ENCODE measurements at regions not wholly inside any gene's neighbourhood (a gene's known extent, or its start where the extent isn't known, plus 50 kb on each side); places are given as distances from the start of the nearest gene placed in this dataset.

DNA sequence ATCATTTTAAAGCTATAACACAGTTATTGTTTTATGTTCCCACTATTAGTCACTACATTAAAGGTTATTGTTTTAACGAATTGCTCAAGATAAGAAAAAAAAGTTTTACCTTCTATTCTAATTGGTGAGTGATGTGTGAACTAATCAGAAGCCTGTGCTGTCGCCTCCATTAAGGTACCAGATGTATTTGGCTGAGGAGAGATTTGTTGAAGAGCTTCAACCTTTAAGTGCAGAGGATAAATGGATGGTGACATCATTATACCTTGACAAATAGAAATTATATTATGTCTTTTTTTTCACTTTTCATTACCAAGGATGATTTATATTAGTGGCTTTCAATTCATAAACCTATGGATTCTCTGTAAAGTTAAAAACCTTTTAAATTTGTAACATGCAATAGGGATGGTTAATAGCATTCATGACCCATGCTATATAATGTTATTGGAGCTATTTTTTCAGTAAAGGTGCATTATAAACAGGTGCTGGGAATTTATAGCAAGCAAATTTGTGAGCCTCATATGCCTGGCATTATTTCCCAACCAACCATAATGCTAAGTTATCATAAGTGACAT lies 97.0 kb upstream of the NPVF start:
- Histone ChIP-seq H3K9me3 (replicated peaks in 1 of 3) (no peaks in the 10 kb centered on the region), H3K4me1 (replicated peaks in 1 of 2) (peaks cover 6 to 7% of the 10 kb centered on the region in 2 donors), H3K36me3 (replicated peaks in 1 of 2) (no peaks in the 10 kb centered on the region), H3K4me3 (no peak overlapping the region), H3K27ac (no peak overlapping the region), H3K27me3 (no peaks in the 10 kb centered on the region)
- intact Hi-C loops (cut with DNase I), result no loop called here
- 67 to 76% (median 74%) methylated on average over 2 of the region's 2 CpGs for WGBS, 4 donors
- TF ChIP-seq, protein P1, sequence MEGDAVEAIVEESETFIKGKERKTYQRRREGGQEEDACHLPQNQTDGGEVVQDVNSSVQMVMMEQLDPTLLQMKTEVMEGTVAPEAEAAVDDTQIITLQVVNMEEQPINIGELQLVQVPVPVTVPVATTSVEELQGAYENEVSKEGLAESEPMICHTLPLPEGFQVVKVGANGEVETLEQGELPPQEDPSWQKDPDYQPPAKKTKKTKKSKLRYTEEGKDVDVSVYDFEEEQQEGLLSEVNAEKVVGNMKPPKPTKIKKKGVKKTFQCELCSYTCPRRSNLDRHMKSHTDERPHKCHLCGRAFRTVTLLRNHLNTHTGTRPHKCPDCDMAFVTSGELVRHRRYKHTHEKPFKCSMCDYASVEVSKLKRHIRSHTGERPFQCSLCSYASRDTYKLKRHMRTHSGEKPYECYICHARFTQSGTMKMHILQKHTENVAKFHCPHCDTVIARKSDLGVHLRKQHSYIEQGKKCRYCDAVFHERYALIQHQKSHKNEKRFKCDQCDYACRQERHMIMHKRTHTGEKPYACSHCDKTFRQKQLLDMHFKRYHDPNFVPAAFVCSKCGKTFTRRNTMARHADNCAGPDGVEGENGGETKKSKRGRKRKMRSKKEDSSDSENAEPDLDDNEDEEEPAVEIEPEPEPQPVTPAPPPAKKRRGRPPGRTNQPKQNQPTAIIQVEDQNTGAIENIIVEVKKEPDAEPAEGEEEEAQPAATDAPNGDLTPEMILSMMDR (IDR thresholded peaks at IDR 0.05), result no peak
- no peak for TF ChIP-seq POLR2A (IDR thresholded peaks at IDR 0.05)
- DNase-seq, result no peak

DNA sequence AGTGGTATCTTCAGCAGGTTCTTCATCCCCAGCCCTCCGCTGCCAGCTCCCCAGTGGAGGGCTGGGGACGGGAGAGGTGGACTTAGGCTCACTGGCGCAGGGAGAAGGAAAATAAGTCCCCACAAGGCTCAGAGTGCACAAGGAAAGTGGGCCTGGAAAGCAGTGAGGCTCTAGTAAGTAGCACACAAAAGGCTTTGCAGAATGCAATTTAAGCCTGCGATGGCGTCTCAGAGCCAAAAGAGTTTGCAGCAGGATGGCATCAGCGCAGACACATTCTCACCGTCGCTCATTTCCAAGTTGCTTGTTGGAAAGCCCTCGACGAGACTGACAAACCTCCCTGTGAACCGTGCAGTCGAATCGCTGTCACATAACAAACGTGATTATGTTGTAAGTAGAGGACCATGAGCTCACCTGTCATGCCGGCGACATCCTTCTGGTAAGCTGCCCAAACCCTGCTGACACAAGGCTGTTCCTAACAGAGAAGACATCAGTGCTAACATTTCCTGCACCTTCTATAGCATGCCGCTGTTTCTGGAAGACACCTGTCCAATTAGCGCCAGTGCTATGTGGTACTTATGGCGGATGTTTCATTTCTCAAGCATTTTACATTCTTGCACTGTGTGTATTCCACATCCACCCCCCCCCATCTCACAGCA lies 98.3 kb upstream of the NPVF start:
- Histone ChIP-seq H3K27me3 (no peaks in the 10 kb centered on the region), H3K9me3 (replicated peaks in 1 of 3) (no peaks in the 10 kb centered on the region), H3K4me1 (replicated peaks in 1 of 2) (peaks cover 0 to under 1% of the 10 kb centered on the region in 2 donors), H3K36me3 (replicated peaks in 1 of 2) (no peaks in the 10 kb centered on the region), H3K4me3 (no peak overlapping the region), H3K27ac (no peak overlapping the region)
- WGBS, 4 donors, result 89 to 97% (median 95%) methylated on average over 19 of the region's 19 CpGs
- intact Hi-C loops (cut with DNase I), result no loop called here
- TF ChIP-seq, protein P1 (IDR thresholded peaks at IDR 0.05), result no peak
- TF ChIP-seq POLR2A (IDR thresholded peaks at IDR 0.05), result no peak
- DNase-seq, result no peak

DNA sequence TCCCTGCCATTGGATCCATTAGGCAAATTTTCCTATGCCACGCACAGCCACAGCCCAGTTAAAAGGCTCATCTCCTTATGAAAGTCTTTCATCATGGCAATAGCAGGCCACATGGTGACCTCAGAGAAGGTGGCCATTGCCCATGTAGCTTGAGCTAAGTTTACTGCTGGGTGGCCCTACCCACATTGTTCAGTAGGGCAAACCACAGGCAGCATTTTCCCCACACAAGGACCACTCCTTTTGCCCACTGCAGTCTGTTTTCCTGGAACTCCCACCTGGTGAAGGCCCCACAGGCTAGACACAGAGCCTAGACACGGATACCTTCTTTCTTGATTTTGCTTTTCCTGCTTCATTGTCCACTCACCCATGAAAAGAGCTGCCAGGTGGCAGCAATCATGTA lies 101.5 kb upstream of the NPVF start:
- Histone ChIP-seq H3K27ac (no peak overlapping the region), H3K4me3 (no peak overlapping the region), H3K36me3 (replicated peaks in 1 of 2) (no peaks in the 10 kb centered on the region), H3K27me3 (no peaks in the 10 kb centered on the region), H3K4me1 (replicated peaks in 1 of 2) (no peaks in the 10 kb centered on the region), H3K9me3 (replicated peaks in 1 of 3) (no peaks in the 10 kb centered on the region)
- intact Hi-C loops (cut with DNase I), result no loop called here
- DNase-seq, result no peak
- WGBS, 4 donors, result 91 to 100% (median 95%) methylated on average over 2 of the region's 2 CpGs
- TF ChIP-seq, protein P1 (IDR thresholded peaks at IDR 0.05), result no peak
- no peak for TF ChIP-seq POLR2A (IDR thresholded peaks at IDR 0.05)

DNA sequence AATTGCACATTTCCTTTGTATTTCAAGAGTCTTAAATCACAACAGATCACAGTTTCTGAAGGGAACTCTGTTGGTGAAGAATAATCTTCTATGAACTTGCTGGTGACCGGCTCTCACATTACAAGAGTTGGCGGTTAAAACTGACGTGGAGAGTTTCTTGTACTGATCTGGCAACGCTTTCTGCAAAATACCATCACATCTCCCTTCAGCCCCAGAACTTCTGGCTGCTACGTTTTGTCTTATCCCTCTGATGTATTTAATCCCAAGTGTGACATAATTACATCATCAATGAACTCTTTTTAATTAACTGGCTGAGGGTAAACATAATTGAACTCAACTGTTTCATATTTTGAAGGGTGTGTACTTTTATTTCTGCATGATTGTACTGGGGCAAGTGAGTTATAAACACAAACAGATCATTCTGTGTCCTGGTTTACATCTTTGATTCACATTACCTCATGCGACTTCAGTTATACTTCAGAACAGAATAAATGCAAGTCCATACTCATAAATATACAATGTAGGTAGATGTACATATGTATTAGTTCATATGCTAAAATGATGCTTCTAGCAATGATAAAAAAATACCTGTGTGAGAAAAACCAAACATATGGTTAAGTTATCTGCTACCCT lies 105.1 kb upstream of the NPVF start:
- H3K9me3 ChIP-seq (replicated peaks in 1 of 3), result no peaks in the 10 kb centered on the region
- no peak for DNase-seq
- H3K27me3 ChIP-seq, result no peaks in the 10 kb centered on the region
- H3K27ac ChIP-seq, result no peak overlapping the region
- no peaks in the 10 kb centered on the region for H3K4me1 ChIP-seq (replicated peaks in 1 of 2)
- no peak for TF ChIP-seq POLR2A (IDR thresholded peaks at IDR 0.05)
- TF ChIP-seq, protein P1 (IDR thresholded peaks at IDR 0.05), result no peak
- no peak overlapping the region for H3K4me3 ChIP-seq
- intact Hi-C loops (cut with DNase I), result no loop called here
- H3K36me3 ChIP-seq (replicated peaks in 1 of 2), result no peaks in the 10 kb centered on the region
- WGBS, 4 donors, result 85 to 91% (median 86%) methylated on average over 6 of the region's 6 CpGs

Measured in adrenal gland (tissue), 9 donors.